HEK293 (cell line): ENCODE measurements at regions not wholly inside any gene's neighbourhood (a gene's known extent, or its start where the extent isn't known, plus 50 kb on each side); places are given as distances from the start of the nearest gene placed in this dataset.

Experiments
- CTCF ChIP-seq: fragments of 450-650 bp; formaldehyde crosslinking; IDR thresholded peaks from 2 replicates; pipeline ENCODE4 v1.5.1; 2016; ENCODE audit warnings: missing biosample characterization, missing genetic modification characterization
- MYNN ChIP-seq: fragments of 450-650 bp; formaldehyde crosslinking; IDR thresholded peaks from 2 replicates; pipeline ENCODE4 v1.5.1; 2016; ENCODE audit warnings: missing biosample characterization, missing genetic modification characterization, borderline replicate concordance
- PBX3 ChIP-seq: sonication (generic); formaldehyde crosslinking; IDR thresholded peaks from 2 replicates; pipeline ENCODE4 v1.8.1; 2022; ENCODE audit warnings: mild to moderate bottlenecking, moderate library complexity, missing genetic modification reagents
- SETDB1 ChIP-seq: IDR thresholded peaks from one replicate; pipeline ENCODE4 v1.6.1; 2017; ENCODE audit warnings: mild to moderate bottlenecking, low read length, moderate library complexity, mixed read lengths; ENCODE audit not compliant: insufficient read length
- TSHZ1 ChIP-seq: fragments of 450-650 bp; formaldehyde crosslinking; IDR thresholded peaks from 2 replicates; pipeline ENCODE4 v1.5.1; 2016; ENCODE audit warnings: missing biosample characterization, missing genetic modification characterization, borderline replicate concordance
- ZBTB8A ChIP-seq: fragments of 450-650 bp; formaldehyde crosslinking; IDR thresholded peaks from 2 replicates; pipeline ENCODE4 v1.5.1; 2016; ENCODE audit warnings: missing biosample characterization, missing genetic modification characterization
- ZFP3 ChIP-seq: fragments of 450-650 bp; formaldehyde crosslinking; IDR thresholded peaks from 2 replicates; pipeline ENCODE4 v1.5.1; 2016; ENCODE audit warnings: low read depth, missing biosample characterization, missing genetic modification characterization
- ZNF133 ChIP-seq: fragments of 450-650 bp; formaldehyde crosslinking; IDR thresholded peaks from 2 replicates; pipeline ENCODE4 v1.5.1; 2016; ENCODE audit warnings: missing biosample characterization, missing genetic modification characterization
- ZNF24 ChIP-seq: fragments of 450-650 bp; formaldehyde crosslinking; IDR thresholded peaks from 2 replicates; pipeline ENCODE4 v1.5.1; 2016; ENCODE audit warnings: missing biosample characterization, missing genetic modification characterization
- ZNF580 ChIP-seq: fragments of 450-650 bp; formaldehyde crosslinking; IDR thresholded peaks from 2 replicates; pipeline ENCODE4 v1.5.1; 2016; ENCODE audit warnings: missing biosample characterization, missing genetic modification characterization
- ZNF585B ChIP-seq: fragments of 450-650 bp; formaldehyde crosslinking; IDR thresholded peaks from 2 replicates; pipeline ENCODE4 v1.5.1; 2016; ENCODE audit warnings: missing biosample characterization, missing genetic modification characterization
- ZNF639 ChIP-seq: fragments of 450-650 bp; formaldehyde crosslinking; IDR thresholded peaks from 2 replicates; pipeline ENCODE4 v1.5.1; 2016; ENCODE audit warnings: missing biosample characterization, missing genetic modification characterization
- ZNF670 ChIP-seq: fragments of 450-650 bp; formaldehyde crosslinking; IDR thresholded peaks from 2 replicates; pipeline ENCODE4 v1.5.1; 2016; ENCODE audit warnings: missing biosample characterization, missing genetic modification characterization, low read depth
- ZNF843 ChIP-seq: fragments of 450-650 bp; formaldehyde crosslinking; IDR thresholded peaks from 2 replicates; pipeline ENCODE4 v1.5.1; 2016; ENCODE audit warnings: missing biosample characterization, missing genetic modification characterization

GRCh38 chr4:140227286-140227685 lies 73.3 kb upstream of the MAML3 start:
- TF ChIP-seq CTCF (tag by site-specific recombination) (no peak), TSHZ1 (no peak), ZNF843 (tag by site-specific recombination) (no peak), ZNF670 (no peak), ZNF133 (no peak), MYNN (no peak), ZFP3 (no peak), ZNF639 (tag by site-specific recombination) (no peak), ZNF24 (tag by site-specific recombination) (no peak), ZNF585B (tag by site-specific recombination) (no peak), PBX3 (CRISPR knock-in tag) (no peak), ZNF580 (no peak), SETDB1 (no peak), ZBTB8A (tag by site-specific recombination) (no peak)
